GM21390 (cell line): ENCODE measurements at regions not wholly inside any gene's neighbourhood (a gene's known extent, or its start where the extent isn't known, plus 50 kb on each side); places are given as distances from the start of the nearest gene placed in this dataset.
A peak's percentile ranks its signal among the peaks of the same experiment; 100 is the strongest.

ENCODE experiments used
- ATAC-seq: cut with Tn5 transposase; IDR thresholded peaks from one replicate; pipeline ENCODE4 v1.9.1; 2021; ENCODE audit not compliant: unreplicated experiment

DNA sequence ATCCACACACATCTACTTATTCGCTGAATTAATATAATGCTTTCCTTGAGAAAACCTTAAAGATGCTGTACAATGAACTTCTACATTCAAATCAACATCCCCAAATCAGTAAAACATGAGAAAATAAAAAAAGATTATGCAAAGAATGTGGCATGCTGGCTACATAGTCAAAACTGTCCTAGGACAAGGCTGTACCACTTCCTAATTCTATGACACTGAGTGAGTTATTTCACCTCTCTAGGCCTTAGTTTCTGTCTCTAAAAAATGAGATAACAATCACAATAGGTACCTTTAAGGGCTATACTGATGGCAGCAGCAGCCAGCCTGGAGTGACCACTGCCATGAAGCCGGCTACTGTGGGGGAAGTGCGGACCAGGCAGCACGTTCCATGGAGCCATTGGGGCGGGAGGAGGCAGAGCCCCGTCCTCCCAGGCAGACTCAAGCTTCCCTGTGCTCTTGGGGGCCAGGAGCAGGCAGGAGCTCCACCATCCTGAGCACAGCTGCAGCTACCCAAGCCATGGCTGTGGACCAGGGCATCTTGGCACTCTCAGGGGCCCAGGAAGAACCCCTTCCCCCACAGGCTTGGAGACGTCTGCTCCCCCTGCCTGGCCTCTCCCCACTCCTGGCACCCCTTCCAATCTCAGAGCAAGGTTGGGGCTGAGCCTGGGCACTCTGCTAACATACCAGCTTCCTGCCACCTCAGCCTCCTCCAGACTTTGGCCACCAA, 110.2 kb downstream of the ELAPOR2 start:
- peak; percentile 94 for ATAC-seq

DNA sequence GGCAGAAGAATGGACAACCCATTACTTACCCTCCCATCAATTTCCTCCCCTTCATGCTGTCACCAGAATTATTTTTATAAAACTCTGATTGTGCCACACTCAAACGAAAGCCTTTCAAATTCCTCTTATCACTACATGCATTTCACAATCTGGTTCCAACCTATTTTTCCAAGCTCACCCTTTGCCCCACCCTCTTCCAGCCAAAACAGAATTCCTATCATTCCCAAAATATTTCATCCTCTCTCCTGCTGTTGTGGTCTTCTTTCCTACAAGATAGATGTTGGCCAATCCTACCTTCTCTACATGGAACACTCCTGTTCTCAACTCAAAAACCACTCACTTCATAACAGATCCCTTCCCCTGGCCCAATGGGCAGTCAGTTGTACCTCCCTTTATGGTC, 111.5 kb downstream of the ELAPOR2 start:
- ATAC-seq: no peak

- no peak for ATAC-seq
These were observed 116.0 kb downstream of the ELAPOR2 start for GRCh38 chr7:86943447-86943846.

- no peak for ATAC-seq
These were observed 116.5 kb downstream of the ELAPOR2 start for GRCh38 chr7:86942995-86943394.

GRCh38 chr7:86942081-86942480, 117.4 kb downstream of the ELAPOR2 start:
- no peak for ATAC-seq

DNA sequence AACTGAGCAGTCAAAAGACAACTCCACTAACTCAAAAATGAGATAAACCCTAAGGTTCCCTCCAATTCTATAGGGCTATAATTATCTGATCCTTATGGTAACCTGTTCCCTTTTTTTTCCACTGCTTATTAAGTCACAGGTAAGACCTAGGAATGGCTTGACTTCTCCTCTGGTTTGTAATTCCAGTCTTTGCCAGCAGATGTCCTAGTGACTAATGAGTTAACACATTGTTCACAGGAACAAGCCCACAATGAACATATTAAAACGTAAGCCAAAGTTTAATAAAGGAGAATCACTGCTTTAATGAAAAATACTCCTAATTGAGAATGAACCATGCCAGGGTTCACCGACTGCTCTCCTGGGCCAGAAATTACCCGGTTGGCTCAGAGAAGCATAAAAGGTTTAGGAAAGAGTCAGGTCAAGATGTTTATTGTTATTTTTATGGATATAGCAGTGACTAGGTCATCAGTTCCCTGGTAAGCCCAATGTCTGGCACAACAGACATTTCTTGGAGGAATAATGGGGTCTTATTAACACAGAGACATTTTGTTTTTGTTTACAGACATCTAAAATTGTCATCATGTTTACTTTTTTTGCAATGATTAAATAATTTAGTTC, 120.1 kb downstream of the ELAPOR2 start:
- peak; percentile 94 for ATAC-seq

- no peak for ATAC-seq
These were observed 122.0 kb downstream of the ELAPOR2 start for GRCh38 chr7:86937363-86937878.

- no peak for ATAC-seq
These were observed 126.1 kb downstream of the ELAPOR2 start for GRCh38 chr7:86933295-86933845.

DNA sequence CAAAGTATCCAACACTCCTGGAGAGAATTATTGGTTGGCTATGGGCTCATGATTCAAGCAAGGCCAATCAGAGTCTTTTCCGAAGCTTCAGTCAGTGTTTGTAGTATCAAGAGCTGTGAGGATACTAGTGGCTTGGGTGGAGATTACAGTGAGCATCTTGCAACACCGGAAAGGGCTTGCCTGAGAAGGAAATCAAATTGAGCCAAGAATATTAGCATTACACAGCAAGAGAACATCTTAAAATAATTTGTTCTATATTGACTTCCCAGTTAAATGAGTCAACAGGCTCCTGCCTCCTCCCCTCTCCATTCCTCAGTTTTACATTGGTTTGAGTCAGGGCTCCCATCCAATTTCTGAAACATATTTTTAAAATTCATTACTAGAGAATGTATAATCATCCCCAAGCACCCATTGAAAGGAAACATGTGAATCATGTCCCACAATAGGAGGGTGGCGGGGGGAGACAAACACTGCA, 127.4 kb downstream of the ELAPOR2 start:
- no peak for ATAC-seq

DNA sequence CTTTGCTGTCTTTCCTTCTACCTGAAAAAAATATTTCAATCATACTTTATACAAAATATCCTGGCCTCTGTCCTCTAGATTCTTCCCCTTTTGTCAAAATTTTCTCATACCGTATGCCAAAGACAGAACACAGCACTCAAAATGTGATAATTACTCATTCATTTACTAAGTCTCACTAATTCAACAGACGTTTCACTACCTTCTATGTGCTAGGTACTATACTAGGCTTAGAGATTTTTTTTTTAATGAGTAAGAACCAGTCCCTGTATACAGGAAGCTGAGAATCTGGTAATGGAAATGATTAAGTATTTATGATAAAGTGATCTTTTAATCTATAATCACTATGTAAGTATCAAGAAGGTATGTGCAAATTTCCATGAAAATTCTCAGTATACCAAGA, 128.0 kb downstream of the ELAPOR2 start:
- ATAC-seq: no peak

DNA sequence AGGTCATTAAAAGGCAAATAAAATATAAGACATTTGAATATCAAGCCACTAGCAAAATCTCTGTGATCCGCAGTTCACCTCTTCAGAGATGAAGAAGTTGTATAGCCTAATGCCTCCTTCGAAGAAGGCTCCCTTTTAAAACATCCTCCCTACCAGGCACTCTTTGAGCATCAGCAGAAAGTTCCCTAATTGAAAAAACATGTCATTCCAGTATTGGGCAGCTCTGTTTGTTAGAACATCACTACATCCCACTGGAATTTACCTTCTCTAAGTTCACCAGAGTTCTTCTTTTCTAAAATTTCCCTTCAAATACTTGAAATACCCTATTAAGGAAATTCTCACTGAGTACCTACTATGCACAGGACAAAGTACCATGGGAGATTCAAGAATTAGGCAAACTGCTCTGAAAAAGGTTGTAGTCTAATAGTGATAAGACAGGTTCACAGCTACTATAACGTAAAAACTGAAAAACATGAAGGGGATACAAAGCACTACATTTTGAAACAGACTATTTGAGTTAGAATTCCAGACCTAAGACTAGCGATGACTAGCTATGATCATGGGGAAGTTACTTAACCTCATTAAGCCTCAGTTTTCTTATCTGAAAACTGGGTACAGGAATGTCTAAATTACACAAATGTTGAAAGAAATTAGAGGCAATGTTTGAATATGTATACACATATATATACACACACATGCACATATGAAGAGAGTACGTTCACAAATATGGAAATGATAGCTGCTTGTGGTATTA, 128.7 kb downstream of the ELAPOR2 start:
- no peak for ATAC-seq

DNA sequence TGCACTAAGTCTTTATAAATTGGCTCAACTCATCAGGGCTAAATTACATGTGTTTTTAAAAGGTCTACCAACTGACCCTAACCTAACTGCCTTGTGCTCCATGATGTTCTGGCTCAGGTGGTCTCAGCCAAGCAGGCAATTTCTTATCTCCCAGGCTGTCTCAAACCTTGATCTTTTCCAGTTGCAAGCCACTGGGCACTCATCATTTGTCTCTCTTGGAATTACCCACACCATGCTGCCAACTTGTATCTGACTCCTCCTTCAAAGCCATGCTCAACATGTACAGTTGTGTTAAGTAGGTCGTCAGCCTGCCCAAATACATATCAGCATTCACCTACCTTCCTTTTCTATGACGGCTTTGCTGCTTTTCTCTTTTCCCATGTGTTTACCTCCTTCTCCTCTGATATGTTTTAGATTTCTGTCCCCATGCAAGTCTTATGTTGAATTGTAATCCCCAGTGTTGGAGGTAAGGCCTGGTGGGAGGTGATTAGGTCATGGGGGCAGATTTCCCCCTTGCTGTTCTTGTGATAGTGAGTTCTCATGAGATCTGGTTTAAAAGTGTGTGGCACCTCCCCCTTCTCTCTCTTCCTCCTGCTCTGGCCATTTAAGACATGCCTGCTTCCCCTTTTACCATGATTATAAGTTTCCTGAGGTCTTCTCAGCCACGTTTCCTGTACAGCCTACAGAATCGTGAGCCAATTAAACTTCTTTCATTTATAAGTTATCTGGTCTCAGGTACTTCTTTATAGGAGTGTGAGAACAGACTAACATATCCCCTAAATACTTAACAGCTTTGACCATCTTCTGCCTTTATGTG, 130.0 kb downstream of the ELAPOR2 start:
- ATAC-seq: peak; percentile 52

- ATAC-seq: no peak
These were observed 131.1 kb downstream of the ELAPOR2 start for GRCh38 chr7:86928308-86928707.

DNA sequence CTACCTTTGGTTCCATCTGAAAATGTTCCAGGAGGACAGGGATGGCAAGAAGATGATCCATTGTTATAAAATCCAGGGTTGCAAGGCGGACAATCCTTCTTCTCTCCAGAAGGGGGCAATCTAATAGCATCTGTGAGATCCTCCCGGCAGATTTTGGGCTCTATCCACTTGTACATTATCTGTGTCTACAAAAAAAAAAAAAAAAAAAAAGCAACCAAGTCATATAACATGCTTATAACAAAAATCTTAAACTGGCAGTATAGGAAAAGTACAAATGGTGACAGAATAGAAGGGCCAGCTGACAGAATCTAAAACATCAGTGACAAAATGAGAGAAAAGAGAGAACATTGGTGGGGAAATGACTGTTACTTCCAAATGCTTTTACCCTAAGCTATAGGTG, 132.7 kb downstream of the ELAPOR2 start:
- peak; percentile 51 for ATAC-seq

DNA sequence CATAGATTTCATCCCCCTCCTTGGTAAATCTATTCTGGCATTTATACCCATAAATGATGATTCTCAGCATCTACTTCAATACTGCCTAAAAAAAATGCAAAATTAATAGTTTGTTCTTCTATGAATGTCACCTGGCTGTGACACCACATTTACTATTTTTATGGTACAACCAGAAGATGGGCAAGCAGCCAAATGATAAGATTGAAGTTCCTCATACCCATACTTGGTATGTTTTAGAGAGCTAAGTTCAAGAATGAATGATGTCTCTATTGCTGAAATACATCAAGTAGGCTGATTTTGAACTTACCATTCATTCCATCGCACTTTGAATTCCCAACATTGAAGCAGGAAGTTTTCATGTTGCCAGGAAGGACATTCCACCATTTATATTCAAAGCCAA, 134.2 kb downstream of the ELAPOR2 start:
- ATAC-seq: no peak

GRCh38 chr7:86923527-86923926, 135.9 kb downstream of the ELAPOR2 start:
- ATAC-seq: no peak

GRCh38 chr7:86920154-86920553, 139.3 kb downstream of the ELAPOR2 start:
- ATAC-seq: no peak

DNA sequence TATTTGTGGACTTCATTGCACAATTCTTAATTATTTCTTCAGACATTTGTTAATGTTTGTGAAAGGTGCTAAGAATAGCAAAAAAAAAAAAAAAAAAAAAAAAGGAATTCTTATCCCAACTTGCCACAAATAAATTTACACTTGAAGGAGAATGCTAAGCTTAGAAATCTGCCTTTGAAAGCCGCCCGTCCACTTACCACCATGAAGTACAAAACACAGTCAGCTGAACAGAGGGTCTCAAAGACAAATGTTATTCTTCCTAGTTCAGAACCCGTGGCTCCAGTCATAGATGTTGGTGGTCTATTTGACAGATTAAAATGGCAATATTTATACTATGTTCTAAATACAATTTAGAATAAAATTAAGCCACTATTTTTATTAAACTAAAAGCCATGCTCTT, 141.2 kb downstream of the ELAPOR2 start:
- ATAC-seq: no peak

GRCh38 chr7:86916277-86916825, 143.1 kb downstream of the ELAPOR2 start:
- ATAC-seq: peak; percentile 41

- no peak for ATAC-seq
These were observed 144.9 kb downstream of the ELAPOR2 start for GRCh38 chr7:86914551-86914950.
